ENCODE measurements at regions not wholly inside any gene's neighbourhood (a gene's known extent, or its start where the extent isn't known, plus 50 kb on each side); places are given as distances from the start of the nearest gene placed in this dataset.

GRCh38 chr15:23881291-23881690 lies 194.2 kb upstream of the NDN start:
- H3K27me3 Mint-ChIP-seq (ENCODE audit: unreplicated experiment), result peaks cover 8% of the 10 kb centered on the region
- H3K36me3 Mint-ChIP-seq (ENCODE audit: low read depth, unreplicated experiment), result no peaks in the 10 kb centered on the region
- H3K4me3 Mint-ChIP-seq (ENCODE audit: unreplicated experiment), result no peak overlapping the region
- H3K4me1 Mint-ChIP-seq (ENCODE audit: unreplicated experiment), result no peaks in the 10 kb centered on the region
- peaks cover 9% of the 10 kb centered on the region for H3K9me3 Mint-ChIP-seq (ENCODE audit: unreplicated experiment)
- no peak overlapping the region for H3K27ac Mint-ChIP-seq (ENCODE audit: unreplicated experiment)
- TF ChIP-seq CTCF (IDR thresholded peaks at IDR 0.05; ENCODE audit: unreplicated experiment), result no peak
- DNase-seq (ENCODE audit: low spot score), result no peak

GRCh38 chr15:23890218-23890617 lies 203.1 kb upstream of the NDN start:
- no peak for TF ChIP-seq CTCF (IDR thresholded peaks at IDR 0.05; ENCODE audit: unreplicated experiment)
- no peaks in the 10 kb centered on the region for H3K4me1 Mint-ChIP-seq (ENCODE audit: unreplicated experiment)
- DNase-seq (ENCODE audit: low spot score), result no peak
- H3K36me3 Mint-ChIP-seq (ENCODE audit: low read depth, unreplicated experiment), result peaks cover 9% of the 10 kb centered on the region
- no peaks in the 10 kb centered on the region for H3K27me3 Mint-ChIP-seq (ENCODE audit: unreplicated experiment)
- peaks cover 10% of the 10 kb centered on the region for H3K9me3 Mint-ChIP-seq (ENCODE audit: unreplicated experiment)
- H3K27ac Mint-ChIP-seq (ENCODE audit: unreplicated experiment), result no peak overlapping the region
- no peak overlapping the region for H3K4me3 Mint-ChIP-seq (ENCODE audit: unreplicated experiment)

- Mint-ChIP-seq H3K4me1 (ENCODE audit: unreplicated experiment) (no peaks in the 10 kb centered on the region), H3K36me3 (ENCODE audit: low read depth, unreplicated experiment) (peaks cover 3% of the 10 kb centered on the region), H3K27ac (ENCODE audit: unreplicated experiment) (no peak overlapping the region), H3K4me3 (ENCODE audit: unreplicated experiment) (no peak overlapping the region), H3K9me3 (ENCODE audit: unreplicated experiment) (peaks cover 7% of the 10 kb centered on the region), H3K27me3 (ENCODE audit: unreplicated experiment) (peaks cover 3% of the 10 kb centered on the region)
- DNase-seq (ENCODE audit: low spot score), result no peak
- no peak for TF ChIP-seq CTCF (IDR thresholded peaks at IDR 0.05; ENCODE audit: unreplicated experiment)
Observed at GRCh38 chr15:23897091-23897490, 210.0 kb upstream of the NDN start.

GRCh38 chr15:23897531-23897930 lies 210.4 kb upstream of the NDN start:
- H3K9me3 Mint-ChIP-seq (ENCODE audit: unreplicated experiment), result peaks cover 7% of the 10 kb centered on the region
- H3K4me1 Mint-ChIP-seq (ENCODE audit: unreplicated experiment), result no peaks in the 10 kb centered on the region
- no peak overlapping the region for H3K27ac Mint-ChIP-seq (ENCODE audit: unreplicated experiment)
- H3K36me3 Mint-ChIP-seq (ENCODE audit: low read depth, unreplicated experiment), result peaks cover 3% of the 10 kb centered on the region
- no peak overlapping the region for H3K4me3 Mint-ChIP-seq (ENCODE audit: unreplicated experiment)
- TF ChIP-seq CTCF (IDR thresholded peaks at IDR 0.05; ENCODE audit: unreplicated experiment), result no peak
- H3K27me3 Mint-ChIP-seq (ENCODE audit: unreplicated experiment), result peaks cover 3% of the 10 kb centered on the region
- no peak for DNase-seq (ENCODE audit: low spot score)

- no peaks in the 10 kb centered on the region for H3K9me3 Mint-ChIP-seq (ENCODE audit: unreplicated experiment)
- no peaks in the 10 kb centered on the region for H3K27me3 Mint-ChIP-seq (ENCODE audit: unreplicated experiment)
- no peak for TF ChIP-seq CTCF (IDR thresholded peaks at IDR 0.05; ENCODE audit: unreplicated experiment)
- DNase-seq (ENCODE audit: low spot score), result no peak
- no peak overlapping the region for H3K27ac Mint-ChIP-seq (ENCODE audit: unreplicated experiment)
- no peaks in the 10 kb centered on the region for H3K4me1 Mint-ChIP-seq (ENCODE audit: unreplicated experiment)
- no peak overlapping the region for H3K4me3 Mint-ChIP-seq (ENCODE audit: unreplicated experiment)
- H3K36me3 Mint-ChIP-seq (ENCODE audit: low read depth, unreplicated experiment), result peaks cover 4% of the 10 kb centered on the region
Observed at GRCh38 chr15:23910030-23910429, 222.9 kb upstream of the NDN start.

Data from endothelial cell (in vitro differentiated cells).